ENCODE measurements at regions not wholly inside any gene's neighbourhood (a gene's known extent, or its start where the extent isn't known, plus 50 kb on each side); places are given as distances from the start of the nearest gene placed in this dataset.

DNA sequence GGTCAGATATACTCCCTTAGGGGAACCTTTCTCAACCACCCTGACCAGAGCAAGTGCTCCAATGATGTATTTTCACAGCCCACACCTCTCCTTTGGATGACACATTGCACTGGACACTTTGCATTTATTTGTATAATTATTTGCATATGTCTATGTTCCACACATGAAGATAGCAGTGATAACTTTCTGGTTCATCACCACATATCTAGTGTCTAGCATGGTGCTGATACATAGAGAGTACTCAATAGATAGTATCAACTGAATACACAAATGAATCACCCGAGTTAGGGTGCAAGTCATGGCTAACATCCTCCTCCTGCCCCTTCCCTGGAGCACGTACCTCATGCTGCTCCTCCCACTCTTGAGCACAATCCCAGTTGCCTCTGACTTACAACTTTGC lies 617.6 kb downstream of the EBF1 start:
- no peak for DNase-seq (ENCODE audit: low read depth, low spot score)

DNA sequence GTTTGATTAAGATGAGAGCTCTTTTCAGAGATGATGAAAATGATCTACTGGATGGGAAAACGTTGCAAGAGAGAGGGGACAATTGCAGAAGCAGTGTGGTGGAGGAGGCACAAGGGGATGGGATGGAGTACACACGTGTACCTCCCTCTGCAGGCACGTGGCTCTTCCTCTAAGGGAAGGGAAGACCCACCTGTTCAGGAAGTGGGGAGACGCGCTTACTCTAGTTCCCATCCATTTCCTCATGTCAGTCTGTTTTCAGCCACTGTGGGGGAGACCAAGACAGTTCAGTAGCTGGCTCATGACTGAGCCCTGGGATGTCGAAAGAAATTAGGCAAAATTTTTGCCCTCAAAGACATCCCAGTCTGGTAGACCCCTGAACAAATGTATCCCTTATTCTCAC lies 619.2 kb upstream of the CLINT1 start:
- no peak for DNase-seq (ENCODE audit: low read depth, low spot score)

DNA sequence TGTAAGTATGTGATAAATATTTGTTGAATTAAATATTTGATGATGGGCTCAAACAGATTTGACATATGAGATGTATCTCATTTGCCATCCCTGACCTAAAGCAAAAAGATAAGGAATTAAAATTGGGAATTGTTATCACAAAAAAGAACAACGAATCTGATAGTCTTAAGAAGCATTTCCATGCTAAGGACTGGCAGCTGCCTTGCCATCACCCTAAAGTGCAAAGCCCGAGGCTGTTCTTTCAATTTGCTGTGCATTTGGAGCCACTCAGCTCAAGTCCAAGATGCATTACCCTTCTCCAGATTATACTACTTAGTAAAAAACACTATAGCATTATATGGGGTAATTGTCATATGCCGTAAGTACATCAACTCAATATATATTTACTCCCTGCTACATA lies 618.3 kb upstream of the CLINT1 start:
- no peak for DNase-seq (ENCODE audit: low read depth, low spot score)

DNA sequence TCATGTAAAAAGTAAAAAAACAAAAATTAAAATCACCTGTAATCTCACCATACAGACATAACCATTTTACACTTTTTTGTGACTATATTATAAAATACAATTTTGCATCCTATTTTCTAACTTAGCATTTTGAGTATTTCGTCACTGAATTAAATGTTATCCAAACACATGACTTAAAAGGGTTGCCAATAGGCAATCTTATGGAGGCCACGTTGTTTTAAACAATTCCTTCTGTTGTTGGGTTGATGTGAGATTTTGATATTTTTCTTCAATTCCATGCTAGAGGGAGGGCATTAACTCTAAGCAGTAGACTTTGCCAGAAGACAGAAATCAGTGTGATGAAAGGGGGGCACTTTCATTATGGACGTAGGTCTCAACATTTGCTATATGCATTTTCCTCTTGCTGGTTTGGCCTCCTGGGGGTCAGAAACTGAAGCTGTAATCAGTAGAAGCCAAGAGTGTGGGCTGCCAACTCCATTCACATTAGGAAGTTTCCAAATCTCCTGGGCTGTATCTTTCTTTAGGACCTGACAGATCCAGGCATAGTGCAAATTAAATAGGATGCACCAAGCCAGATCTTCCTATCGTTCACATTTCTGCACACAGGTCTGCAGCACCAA lies 614.2 kb upstream of the CLINT1 start:
- DNase-seq (ENCODE audit: low read depth, low spot score) = no peak

DNA sequence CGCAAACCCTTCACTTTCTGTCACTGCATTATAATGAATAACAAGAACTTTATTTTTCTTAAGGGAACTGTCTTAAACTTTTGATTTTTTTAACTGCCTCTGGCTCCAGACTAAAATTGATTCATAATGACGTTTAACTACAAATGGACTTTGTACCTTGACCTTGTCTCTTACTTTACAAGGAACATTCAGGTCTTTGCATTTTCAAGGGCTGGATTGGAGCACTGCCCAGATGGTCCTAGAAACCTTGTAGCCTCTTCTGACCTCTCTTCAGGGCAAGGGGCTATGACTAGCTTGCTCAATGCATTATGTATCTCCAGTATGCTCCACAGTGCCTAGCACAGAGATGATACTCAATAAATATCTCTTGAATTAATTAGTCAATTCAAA lies 612.6 kb upstream of the CLINT1 start:
- DNase-seq (ENCODE audit: low read depth, low spot score) = no peak

DNA sequence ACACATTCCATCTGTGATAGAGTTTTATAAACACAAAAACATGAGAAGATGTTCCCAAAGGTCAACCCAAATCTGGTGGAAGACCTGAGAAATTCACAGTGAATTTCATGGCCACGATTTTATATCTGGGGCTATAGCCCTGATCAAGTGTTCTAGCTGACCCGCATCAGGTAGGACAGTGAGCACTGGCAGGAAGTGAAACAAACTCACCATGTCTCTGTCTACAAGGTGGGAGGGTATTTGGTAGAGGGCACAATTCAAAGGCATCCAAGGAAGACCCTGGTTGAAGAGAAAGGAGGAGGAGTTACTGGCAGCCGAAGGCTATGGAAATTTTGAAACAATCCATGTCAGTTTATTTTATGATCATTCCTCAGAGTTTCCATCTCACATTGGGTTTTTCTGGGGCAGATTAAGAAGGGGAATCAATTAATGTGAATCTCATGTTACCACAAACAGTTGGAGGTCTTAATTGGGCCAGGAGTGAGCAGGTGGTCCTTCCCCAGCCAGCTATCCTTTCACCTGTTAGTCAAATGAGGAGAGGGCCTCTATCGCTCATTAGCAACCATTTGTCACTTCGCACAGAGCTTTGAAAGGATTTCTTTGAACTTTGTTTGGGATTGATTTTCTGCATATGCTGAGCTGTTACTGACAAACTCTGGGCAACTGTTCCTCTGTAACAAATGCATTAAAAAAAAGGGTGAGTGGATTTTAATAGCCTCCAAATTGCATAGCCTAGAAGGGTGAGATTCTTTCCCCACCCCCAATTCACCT lies 612.0 kb upstream of the CLINT1 start:
- DNase-seq (ENCODE audit: low read depth, low spot score) = peak; percentile 22

DNA sequence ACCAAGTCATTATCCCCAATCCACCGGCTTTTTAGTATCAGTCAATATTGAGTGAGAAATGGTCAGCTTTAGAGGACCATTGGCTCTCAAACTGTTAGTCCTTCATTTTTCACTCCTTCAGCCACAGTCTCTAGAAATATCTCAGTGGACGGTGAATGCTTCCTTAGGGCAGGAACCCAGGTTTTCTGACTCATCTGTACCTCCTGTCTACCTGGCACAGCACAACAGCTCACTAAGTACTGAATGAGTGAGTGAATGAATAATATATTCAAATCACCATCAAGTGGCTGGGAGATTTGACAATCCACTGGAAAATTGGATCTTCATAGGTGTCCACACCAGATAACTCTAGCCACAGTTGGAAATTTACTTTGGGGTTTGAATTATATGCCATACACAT lies 609.5 kb upstream of the CLINT1 start:
- DNase-seq (ENCODE audit: low read depth, low spot score) = no peak

DNA sequence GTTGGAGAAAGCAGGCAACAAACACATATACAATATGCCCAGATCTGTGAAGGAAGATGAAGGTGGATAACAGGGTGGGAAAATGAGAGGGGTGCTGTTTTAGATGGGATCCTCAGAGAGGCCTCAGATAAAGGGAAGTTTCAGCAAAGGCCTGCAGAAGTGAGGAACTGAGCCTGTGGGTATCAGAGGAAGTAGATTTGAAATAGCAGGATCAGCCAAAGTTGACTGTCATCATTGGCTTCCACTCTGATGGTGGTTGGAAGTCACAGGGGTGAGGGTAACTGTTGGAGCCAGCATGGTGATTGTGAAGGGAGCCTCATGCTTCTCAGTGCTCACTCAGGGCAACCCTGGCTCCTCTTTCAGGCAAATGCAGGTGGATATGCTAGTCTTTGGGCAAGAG lies 607.2 kb upstream of the CLINT1 start:
- DNase-seq (ENCODE audit: low read depth, low spot score) = no peak

DNA sequence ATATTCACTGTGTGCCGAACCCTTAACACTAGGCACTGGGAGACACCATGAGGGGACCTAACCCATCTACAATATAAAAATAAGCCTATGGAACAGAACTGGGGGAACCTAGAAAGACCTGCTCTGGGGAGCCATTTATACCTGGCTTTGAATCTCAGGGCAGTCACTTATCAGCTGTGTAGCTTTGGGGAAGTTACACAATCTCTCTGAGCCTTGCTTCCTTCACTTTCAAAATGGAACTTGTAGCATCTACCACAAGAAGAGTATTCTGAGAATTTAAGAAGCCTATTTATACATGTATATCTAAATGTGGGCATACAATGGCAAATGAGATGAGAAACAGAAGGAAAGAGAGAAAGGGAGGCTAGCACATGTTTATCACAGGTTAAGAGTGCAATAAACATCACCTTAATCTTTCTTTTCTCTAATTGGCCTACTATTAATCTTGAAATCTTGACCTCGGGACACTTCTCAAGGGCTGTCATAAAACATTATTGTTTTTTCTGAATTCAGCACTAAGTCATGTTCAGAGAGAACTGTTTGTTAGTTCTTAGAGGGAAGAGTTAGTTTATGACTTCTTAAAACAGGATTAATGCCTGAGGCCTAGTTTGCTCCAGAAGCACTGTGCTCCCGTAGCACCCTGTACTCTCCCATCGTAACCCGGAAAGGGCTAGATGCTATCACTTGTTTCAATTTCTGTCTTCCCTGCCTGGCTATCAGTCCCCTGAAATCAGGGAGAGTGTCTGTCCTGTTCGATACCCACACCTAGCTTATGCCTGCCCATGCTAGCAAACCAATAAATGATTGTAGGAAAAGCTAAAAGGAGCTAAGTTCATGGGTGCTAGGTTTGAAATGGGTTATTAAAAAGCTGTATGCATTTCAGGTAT lies 606.4 kb upstream of the CLINT1 start:
- DNase-seq (ENCODE audit: low read depth, low spot score) = no peak

DNA sequence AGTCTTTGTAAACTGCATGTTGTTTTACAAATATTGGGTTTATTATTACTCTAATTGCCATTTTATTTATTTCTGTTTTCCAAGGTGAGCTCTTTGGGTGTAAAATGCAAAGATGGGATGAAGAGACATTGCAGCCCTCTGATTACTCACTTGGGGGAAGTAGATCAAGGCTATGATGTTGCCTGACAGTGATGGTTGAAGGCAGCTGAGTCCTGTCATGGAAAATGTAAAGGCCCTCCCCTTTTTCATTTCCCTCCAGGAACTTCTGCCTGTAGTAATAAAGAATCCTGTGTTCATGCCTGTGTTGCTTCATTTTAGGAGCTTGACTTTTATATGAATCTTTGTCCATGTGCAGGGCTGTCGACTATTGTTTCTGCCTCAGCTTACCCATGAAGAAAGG lies 605.4 kb upstream of the CLINT1 start:
- DNase-seq (ENCODE audit: low read depth, low spot score) = no peak

DNA sequence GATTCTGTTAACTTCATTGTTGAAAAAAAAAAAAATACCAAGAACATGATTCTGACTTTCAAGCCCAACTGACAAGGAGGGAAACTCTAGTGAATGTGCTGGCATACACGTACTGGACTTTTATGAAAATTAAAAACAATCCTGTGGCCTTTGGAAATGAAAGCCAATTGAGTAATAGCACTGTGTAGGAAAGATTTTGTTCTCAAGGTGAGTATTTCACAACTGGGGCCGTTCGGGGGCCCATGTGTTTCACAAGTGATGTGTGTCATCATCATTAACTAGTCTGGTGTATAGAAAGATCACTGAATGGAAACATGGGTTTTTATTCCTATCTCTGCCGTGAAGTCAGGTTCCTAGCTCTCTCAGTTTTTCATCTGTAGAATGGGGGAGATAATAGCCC lies 605.0 kb upstream of the CLINT1 start:
- DNase-seq (ENCODE audit: low read depth, low spot score) = no peak

DNA sequence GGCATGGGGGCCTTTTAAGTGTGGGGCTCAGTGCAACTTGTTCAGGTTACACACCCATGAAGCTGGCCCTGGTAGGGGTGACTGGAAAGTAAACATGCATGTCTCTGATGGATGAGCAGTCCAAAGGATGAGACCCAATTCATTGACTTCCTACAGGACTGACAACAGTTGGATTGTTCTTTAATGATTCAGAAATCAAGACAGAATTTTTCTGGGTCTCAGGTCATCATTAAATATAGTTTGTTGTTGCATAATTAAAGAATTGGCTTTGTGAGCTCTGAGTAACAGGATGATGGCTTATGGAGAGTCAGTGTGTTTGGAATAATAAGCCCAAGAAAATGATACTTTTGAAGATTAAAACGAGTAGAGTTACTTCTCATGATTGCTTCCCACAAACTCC lies 604.2 kb upstream of the CLINT1 start:
- no peak for DNase-seq (ENCODE audit: low read depth, low spot score)

DNA sequence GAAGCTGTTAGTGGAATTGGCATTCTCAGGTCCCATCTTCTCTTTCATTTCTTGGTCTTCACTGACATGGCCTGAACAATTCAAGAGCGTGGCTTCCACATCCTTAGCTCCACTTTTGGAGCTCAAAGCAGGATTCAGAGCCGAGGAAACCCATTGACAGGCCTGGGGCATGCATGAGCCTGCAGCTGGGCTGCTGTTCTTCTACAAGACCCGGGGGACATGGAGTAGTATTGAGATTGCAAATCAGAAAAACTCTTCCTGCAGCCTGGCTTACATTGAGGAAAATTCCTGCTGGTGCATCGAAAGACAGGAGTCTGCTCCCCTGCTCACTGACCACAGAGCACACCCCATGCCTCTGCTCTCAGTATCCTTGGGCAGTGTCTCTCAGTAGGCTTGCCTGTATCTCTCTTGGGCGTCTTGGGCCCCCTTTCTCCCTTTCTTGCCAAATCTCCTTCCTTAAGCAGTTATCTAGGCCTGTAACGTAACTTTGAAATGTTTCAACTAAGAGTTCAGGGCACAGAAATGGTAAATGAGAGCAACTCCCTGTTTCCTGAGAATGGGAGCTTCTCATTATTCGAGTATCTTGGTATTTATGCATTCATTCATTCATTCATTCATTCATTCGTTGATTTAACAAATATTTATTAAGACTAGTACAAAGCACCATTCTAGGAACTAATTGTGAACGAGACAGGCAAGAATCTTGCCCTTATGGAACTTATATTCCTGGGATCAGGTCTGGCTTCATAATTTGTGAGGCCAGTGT lies 603.6 kb upstream of the CLINT1 start:
- no peak for DNase-seq (ENCODE audit: low read depth, low spot score)

DNA sequence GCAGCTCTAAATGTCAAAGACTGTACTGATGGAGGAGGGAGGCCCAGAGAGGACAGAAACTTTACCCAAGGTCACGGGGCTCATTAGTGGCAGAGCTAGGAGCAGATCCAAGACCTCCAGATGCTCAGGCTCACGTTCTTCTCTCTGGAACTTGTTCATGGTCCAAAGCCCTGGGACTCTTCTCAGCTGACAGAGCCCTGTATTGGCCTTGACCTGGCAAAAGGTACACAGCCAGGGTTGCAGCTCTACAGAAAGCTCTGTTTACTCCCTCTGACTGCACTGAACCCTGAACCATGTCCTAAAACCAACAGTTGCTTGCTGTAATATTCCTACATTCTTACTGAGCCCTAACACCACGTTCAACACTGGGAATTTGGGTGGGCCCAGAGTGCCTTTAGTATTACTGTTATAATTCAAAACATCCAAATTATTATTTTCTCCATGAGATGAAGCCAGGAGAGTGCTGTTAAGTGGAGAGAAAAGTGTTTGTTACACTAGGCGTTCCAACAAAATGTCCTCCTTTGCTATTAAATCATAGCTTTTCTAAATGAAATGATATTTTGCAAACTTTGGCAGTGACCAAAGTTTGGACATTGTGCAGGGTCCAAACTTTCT lies 602.4 kb upstream of the CLINT1 start:
- no peak for DNase-seq (ENCODE audit: low read depth, low spot score)

DNA sequence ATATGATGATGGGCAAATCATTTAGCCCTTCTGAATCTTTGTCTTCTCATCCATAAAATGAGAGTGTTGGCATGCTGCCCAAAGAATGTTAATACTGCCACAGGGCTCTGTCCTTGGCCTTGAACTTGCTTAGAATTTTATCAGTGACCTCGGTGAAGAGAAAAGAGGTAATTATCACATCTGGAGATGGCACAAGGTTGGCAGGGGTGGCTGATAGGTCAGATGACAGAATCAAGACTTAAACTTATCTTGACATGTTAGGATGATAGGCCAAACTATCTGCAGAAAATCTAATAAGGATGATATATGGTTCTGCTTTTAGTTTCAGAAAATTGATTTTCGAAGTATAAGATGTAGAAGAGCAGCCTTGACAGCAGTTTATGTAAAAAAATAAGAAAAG lies 599.1 kb upstream of the CLINT1 start:
- no peak for DNase-seq (ENCODE audit: low read depth, low spot score)

DNA sequence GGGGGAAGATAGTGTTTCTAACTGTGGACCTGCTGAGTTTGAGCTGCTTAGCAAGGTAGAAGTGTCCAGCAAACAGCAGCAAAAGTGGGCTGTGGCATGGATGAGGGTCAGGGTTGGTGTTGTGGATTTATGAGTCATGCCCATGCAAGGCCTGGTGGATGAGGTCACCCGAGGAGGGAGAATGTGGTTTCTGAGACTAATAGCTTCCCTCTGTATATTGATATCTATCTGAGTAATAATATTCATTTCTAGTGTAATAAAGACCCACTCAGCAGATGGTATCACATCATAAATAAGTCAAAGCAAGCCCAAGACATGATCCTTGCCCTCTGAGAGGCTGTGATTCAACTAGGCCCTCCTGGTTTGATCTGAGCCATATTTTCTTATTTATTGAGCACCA lies 597.8 kb upstream of the CLINT1 start:
- no peak for DNase-seq (ENCODE audit: low read depth, low spot score)

DNA sequence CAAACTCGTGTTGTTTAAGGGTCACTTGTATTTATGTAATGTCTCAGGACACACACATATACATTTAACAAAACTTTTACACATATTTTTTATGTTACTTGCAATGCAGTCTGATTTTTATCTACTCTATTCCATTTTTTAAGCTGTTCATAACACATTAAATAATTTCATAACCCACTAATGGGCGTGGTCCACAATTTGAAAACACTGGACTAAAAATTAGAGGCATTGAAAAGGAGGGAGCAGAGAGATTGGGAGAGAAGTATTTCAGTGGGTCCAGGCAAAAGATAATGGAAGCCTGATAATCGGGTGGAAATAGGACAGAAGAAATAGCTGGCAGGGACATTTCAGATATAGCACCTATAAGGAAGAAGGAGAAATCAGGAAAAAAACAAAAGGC lies 597.3 kb upstream of the CLINT1 start:
- no peak for DNase-seq (ENCODE audit: low read depth, low spot score)

DNA sequence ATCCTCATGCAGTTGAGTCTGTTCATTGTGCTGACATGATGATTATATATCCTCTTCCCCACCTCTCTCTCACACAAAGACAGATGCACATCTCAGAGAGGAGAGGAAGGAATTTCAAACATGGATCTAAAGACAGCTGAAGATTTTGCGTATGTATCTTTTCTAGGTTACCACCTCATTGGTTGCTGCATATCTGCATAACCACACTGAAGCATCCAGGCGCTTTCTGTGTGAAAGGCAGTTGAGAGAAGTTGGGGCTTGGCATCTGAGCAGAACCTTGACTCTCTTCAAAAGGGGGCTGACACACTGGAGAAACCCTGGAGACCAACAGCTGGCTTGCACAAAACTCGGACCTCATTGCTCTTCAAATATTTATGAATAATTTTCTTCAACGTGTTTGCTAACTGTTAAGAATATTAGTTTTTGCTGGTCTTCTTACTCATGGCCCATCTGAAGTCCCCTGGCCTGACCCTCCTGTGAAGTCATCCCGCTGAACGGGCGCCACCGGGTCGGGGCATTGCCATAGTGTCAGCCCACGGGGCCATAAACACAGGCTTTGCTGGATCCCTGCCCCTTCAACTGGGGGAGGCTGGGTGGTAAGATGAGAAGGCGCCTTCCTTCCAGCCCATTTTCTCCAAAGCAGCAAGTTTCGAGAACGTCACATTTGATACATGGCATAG lies 593.2 kb upstream of the CLINT1 start:
- no peak for DNase-seq (ENCODE audit: low read depth, low spot score)

DNA sequence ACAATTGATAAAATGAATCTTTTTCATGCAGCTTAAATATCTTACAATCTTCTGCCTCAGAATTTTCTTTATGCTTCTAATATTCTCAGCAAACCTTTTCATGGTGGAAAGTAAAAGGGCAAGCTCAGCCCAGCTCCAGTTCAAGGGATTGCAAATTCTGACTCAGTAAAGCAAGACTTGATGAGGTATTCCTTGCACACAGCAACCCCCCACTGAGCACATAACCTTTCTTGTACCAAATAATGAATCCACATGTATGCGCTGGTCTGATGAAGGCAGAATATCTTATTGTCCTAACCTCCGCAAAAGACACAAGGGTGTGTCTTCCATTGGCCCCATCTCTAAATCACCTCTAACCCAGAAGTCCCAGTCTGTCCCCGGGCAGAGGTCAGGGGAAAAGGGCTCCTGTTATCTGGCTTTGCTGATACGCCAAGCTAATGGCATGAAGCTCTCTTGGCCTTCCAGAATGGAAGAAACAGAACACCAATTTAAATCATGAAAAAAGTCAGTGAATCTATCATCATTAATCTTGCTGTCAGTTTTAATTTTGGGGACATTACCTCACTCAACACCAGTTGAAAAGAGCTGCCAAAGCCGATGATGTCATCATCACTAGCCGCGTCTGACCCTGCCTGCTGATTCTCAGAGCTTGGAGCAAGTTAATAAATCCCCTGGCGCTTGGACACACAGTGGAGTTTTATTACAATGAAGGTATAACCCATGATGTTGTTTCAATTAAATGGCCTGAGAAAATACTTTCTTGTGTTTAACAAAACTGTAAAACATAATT lies 592.5 kb upstream of the CLINT1 start:
- no peak for DNase-seq (ENCODE audit: low read depth, low spot score)

DNA sequence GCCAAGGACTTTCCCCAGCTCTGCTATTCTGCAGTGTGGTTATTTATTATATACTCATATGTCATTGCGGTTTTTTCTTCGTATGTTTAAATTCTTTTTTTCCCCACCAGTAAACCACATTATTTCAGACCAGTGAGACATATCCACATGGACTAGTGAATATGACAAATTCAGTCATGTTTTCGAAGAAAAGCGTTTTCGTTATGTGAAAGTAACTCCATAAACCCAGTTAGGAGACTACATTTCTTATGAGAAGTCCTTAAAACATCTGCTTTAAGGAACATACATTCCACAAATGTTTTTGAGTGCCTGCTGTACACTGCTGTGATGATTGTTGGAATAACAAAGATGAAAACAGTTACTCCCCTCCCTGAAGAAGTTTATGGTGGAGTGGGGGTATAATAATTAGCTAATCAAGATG lies 591.8 kb upstream of the CLINT1 start:
- no peak for DNase-seq (ENCODE audit: low read depth, low spot score)

All from ELF-1 (cell line).